IMR-90 (cell line): ENCODE measurements at regions not wholly inside any gene's neighbourhood (a gene's known extent, or its start where the extent isn't known, plus 50 kb on each side); places are given as distances from the start of the nearest gene placed in this dataset.

Experiments
- BHLHE40 ChIP-seq: fragments of 150-350 bp; IDR thresholded peaks from 2 replicates; pipeline ENCODE4 v1.6.1; 2016; ENCODE audit warnings: mild to moderate bottlenecking, low read depth, low read length
- CEBPB ChIP-seq: IDR thresholded peaks from 2 replicates; pipeline ENCODE4 v1.6.1; 2012; ENCODE audit warnings: low read depth, low read length, improper control_type of control experiment
- CHD1 ChIP-seq: IDR thresholded peaks from 2 replicates; pipeline ENCODE4 v1.6.1; 2012; ENCODE audit warnings: low read depth, low read length, improper control_type of control experiment
- CTCF ChIP-seq: conservative IDR thresholded peaks from 2 replicates; pipeline ENCODE4 v1.5.1; 2012; ENCODE audit warnings: mild to moderate bottlenecking, low read depth, low read length, improper control_type of control experiment
- ELK1 ChIP-seq: fragments of 150-350 bp; IDR thresholded peaks from 2 replicates; pipeline ENCODE4 v1.6.1; 2016; ENCODE audit warnings: low read depth, mild to moderate bottlenecking, low read length, moderate library complexity, borderline replicate concordance
- FOS ChIP-seq: fragments of 150-350 bp; IDR thresholded peaks from 2 replicates; pipeline ENCODE4 v1.6.1; 2016; ENCODE audit warnings: low read depth, low read length
- MAFK ChIP-seq: IDR thresholded peaks from 2 replicates; pipeline ENCODE4 v1.6.1; 2012; ENCODE audit warnings: low read depth, low read length, improper control_type of control experiment
- MXI1 ChIP-seq: IDR thresholded peaks from 2 replicates; pipeline ENCODE4 v1.6.1; 2012; ENCODE audit warnings: low read depth, mild to moderate bottlenecking, low read length, moderate library complexity, borderline replicate concordance
- POLR2A ChIP-seq: IDR thresholded peaks from 2 replicates; pipeline ENCODE4 v1.6.1; 2012; ENCODE audit warnings: mild to moderate bottlenecking, low read depth, low read length
- RAD21 ChIP-seq: IDR thresholded peaks from 2 replicates; pipeline ENCODE4 v1.6.1; 2012; ENCODE audit warnings: low read length, improper control_type of control experiment
- RCOR1 ChIP-seq: IDR thresholded peaks from 2 replicates; pipeline ENCODE4 v1.6.1; 2012; ENCODE audit warnings: mild to moderate bottlenecking, low read length, improper control_type of control experiment; ENCODE audit not compliant: insufficient replicate concordance
- RFX5 ChIP-seq: IDR thresholded peaks from 2 replicates; pipeline ENCODE4 v1.8.0; 2012; ENCODE audit warnings: low read depth, mild to moderate bottlenecking, low read length, moderate library complexity
- SMC3 ChIP-seq: fragments of 150-350 bp; IDR thresholded peaks from 2 replicates; pipeline ENCODE4 v1.6.1; 2016; ENCODE audit warnings: low read depth, mild to moderate bottlenecking, antibody characterized with exemption, low read length, moderate library complexity
- USF2 ChIP-seq: fragments of 150-350 bp; IDR thresholded peaks from 2 replicates; pipeline ENCODE4 v1.6.1; 2017; ENCODE audit warnings: mild to moderate bottlenecking, antibody characterized with exemption, low read length, low read depth

GRCh38 chr10:60513281-60513680 lies 123.6 kb upstream of the ANK3 start:
- no peak for TF ChIP-seq CHD1
- no peak for TF ChIP-seq CTCF
- TF ChIP-seq RAD21, result no peak
- TF ChIP-seq POLR2A, result no peak
- TF ChIP-seq SMC3, result no peak
- no peak for TF ChIP-seq MXI1
- no peak for TF ChIP-seq FOS
- no peak for TF ChIP-seq CEBPB
- TF ChIP-seq USF2, result no peak
- no peak for TF ChIP-seq ELK1
- TF ChIP-seq RFX5, result no peak
- no peak for TF ChIP-seq RCOR1
- no peak for TF ChIP-seq BHLHE40
- TF ChIP-seq MAFK, result no peak
